Ecto neural progenitor cell (in vitro differentiated cells): ENCODE measurements at regions not wholly inside any gene's neighbourhood (a gene's known extent, or its start where the extent isn't known, plus 50 kb on each side); places are given as distances from the start of the nearest gene placed in this dataset.
"Not testable (repeated sequence)": the region's sequence is repeated elsewhere in the genome, so short reads cannot be mapped to it uniquely, and the experiment has no call there.

ENCODE experiments used
- DNase-seq: peaks from one replicate; pipeline ENCODE4 v3.0.0-alpha.2; 2018; ENCODE audit warnings: low spot score

DNA sequence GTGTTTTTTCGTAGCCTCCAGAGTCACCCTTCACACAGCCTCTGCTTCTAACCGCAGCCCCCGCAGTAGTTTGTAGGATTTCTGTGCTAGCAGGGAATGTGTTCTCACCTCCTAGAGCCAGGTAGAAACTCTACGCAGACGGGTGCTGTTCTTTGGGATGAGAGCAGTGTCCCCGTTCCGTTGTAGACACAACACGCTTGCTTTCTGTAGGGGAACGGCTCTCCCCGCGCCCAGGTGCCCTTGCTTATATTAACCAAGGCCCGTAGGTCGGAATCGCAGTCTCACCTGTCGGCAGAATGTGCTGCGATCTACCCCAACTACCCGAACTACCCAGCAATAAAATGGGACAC lies 111.8 kb upstream of the NBPF11 start:
- DNase-seq, result no peak

DNA sequence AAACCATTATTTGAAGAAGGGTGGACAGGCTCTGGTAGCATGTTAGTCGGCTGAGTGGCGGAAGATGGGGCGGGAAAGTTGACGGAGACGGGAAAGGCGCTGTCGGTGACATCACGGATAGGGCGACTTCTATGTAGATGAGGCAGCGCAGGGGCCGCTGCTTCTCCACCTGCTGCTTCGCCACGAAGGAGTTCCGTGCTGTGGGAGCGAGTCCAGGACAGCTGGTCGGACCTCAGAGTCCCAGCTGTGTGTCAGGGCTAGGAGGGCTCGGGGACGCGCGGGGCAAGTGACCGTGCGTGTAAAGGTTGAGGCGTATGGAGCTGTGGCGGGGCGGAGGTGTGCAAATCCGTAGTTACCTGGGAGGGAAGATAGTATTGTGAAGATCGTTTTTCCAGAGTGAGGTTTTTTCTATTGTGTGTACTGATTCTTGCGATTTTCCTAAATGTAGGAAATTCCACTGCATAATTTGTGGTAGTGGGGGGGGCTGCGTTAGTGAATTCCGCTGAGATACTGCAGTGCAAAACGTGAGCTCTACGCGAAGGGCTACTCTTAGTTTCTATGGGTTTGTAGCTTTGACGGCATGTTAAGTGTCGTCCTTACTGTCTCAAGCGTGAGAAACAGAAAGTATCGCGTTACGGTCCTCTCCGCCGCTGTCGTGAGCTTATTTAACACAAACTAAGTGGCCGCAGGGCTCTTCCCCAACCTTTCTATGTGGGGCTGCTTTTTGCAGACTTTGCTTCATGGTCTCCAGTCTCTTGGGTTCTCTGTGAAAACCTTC lies 111.2 kb upstream of the NBPF11 start:
- DNase-seq, result peak; percentile 85

DNA sequence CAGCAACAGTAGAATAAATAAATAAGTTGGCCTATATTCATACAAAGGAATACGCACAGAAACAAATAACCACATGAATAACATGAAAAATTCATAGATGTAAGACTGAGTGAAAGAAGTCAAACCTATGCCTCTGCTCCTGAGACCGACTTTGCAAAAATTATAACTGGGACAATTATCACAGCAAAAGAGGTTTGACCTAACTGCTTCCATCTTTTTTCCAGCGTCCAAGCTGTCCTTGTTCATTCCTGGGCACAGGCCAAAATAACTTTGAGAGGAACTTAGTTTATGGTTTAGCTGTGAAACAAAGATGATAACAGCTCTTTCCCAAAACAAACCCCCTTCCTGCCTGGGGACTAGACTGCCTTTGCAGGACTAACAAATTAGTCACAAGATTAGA lies 109.6 kb upstream of the NBPF11 start:
- DNase-seq, result not testable (repeated sequence)

DNA sequence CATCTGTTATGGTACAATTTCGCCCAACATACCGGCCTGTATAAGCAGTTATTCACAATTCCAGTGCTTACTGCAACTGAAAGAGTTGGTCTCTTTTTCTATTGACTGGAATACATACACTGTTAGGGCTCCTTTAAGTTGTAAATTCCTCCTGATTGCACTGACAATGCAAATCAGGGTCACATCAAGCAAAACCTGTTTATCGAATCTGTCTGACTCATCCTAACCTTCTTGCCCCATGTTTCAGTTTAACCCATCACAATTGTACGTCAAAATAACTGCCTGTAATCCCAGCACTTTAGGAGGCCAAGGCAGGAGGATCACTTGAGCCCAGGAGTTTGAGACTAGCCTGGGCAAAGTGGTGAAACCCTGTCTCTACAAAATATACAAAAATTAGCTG lies 105.8 kb upstream of the NBPF11 start:
- not testable (repeated sequence) for DNase-seq

DNA sequence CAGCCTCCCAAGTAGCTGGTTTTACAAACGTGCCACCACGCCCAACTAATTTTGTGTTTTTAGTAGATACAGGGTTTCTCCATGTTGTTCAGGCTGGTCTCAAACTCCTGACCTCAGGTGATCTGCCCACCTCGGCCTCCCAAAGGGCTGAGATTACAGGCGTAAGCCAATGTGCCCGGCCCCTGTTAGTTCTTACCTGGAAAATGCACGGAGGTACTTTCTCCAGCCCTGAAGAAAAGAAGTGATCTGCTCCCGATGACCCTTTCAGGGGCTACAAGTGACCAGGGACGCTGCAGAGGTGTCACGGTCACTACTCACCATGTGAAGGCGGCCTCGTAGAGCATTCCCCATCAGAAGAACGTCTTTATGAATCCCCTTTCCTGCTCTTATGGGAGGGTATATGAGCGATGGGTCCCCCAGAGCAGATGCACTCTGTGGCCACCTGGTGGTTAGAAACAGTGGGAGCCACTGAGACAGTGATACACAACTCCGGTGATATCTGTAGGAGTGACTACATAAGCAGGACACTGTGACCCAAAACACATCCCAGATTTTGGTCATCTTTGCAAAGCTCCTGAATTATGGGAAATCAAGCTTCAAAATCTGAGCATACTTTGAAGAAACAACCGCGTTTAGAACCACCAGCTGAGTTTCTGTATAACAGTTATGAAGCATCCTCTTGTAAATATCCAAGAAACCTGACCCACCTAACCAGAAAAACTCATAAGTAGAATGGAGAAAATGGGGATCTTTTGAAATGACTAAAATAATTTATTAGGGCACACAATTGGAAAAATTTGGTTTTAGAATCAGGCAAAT lies 102.7 kb upstream of the NBPF11 start:
- not testable (repeated sequence) for DNase-seq

DNA sequence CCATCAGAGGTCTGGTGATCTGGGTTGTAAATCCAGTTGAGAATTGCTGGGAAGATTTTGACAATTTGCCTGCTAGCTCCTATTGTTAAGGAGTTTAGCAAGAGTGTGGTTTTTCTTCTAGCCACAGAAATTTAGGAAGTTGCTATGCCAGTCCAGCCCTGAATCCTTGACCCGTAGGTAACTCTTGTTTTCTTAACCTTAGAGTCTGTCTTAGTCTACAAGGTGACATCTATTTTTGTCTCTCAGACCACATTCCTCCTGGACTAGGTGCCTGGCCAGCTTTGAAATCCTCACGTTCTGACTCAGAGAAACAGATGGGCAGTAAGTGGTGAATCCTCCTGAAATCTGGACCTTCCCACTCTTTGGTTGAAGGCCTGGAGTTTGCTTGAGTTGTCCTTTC lies 101.7 kb upstream of the NBPF11 start:
- not testable (repeated sequence) for DNase-seq

DNA sequence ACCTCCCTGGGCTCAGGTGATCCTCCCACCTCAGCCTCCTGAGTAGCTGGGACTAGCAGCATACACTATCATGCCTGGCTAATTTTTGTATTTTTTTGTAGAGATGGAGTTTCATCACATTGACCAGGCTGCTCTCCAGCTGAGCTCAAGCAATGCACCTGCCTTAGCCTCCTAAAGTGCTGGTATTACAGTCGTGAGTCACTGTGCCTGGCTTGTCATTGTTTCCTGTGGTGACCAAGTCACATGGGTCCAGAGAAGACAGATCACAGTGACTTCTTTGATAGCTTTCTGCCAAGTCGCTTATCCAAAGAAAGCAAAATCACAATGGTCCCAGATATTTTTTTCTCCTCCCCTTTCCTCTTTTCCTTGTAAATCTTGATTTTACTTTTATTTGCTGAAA lies 96.7 kb upstream of the NBPF11 start:
- not testable (repeated sequence) for DNase-seq

DNA sequence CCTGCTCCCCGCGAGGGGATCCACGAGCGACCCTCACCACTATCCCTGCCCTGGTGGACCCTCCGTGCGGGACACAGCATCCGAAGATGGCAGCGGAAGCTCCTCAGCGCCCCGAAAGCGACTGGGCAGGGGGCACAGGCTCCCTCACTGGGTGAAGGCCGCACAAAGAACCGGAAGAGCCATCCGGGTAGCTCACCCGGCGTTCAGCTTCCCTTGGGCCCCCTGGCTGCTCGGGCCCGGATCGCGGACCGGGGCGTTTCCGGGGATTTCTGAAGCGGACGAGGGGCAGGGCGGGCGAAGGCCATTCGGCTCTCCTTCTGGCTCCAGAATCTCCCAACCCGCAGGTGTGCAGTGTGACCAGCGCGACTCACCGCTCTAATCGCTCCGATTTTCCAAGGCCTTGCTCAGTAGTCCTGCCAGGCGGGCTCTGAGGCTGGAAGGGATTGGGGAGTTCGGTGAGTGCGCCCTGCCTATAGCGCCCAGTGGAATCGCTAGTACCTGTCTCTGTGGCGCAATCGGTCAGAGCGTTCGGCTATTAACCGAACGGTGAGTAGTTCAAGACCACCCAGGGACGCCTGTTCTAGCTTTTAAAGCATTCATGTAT lies 94.3 kb upstream of the NBPF11 start:
- DNase-seq, result not testable (repeated sequence)

DNA sequence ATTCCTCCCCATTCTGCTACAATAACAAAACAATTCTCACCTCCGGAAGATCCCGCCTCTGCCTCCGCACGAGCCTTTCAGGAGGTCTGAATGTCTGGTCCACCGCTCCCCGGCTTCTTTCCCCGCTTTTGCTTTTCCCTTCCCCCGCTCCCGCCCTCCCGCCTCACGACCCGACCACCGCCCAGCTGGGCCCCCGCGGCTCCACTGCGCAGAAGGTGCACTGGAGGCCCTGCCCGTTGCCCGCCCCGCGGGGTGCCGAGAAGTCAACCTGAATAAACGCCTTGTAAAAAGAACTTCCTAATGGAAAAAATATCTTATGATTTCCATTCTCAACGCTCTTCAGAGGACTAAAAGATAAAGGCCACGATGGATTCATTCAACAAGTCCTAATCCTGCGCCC lies 93.8 kb upstream of the NBPF11 start:
- DNase-seq, result not testable (repeated sequence)

DNA sequence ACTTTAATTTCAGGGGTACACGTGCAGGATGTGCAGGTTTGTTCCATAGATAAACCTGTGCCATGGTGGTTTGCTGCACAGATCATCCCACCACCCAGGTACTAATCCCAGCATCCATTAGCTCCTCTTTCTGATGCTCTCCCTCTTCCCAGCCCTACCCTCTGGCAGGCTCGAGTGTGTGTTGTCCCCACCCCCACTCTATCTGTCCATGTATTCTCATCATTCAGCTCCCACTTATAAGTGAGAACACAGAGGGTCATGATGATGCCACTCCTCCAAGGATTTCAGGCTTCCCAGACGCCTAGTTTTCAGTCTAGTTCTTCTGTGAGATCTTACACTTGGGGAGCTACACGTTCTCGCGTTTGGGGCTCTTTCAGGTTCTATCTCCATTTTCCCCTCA lies 93.4 kb upstream of the NBPF11 start:
- DNase-seq, result not testable (repeated sequence)

DNA sequence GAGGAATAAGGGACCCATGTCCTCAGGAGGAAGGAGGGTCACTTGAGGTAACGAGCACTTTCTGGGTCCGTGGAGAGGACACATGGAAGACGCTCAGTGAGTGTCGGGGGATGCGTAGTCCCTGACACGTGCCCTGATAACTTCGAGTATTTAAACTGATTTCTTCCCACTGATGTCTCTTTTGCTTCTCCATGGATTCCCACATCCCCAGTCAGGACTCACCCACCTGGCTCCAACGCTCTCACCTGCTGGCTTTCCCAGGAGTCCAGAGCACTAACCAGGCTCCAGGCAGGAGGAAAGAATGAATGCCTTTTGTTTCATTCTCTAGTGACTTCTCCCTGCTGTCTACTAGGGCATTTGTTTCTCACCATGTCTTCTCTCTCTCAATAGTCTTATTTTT lies 81.2 kb upstream of the NBPF11 start:
- not testable (repeated sequence) for DNase-seq

DNA sequence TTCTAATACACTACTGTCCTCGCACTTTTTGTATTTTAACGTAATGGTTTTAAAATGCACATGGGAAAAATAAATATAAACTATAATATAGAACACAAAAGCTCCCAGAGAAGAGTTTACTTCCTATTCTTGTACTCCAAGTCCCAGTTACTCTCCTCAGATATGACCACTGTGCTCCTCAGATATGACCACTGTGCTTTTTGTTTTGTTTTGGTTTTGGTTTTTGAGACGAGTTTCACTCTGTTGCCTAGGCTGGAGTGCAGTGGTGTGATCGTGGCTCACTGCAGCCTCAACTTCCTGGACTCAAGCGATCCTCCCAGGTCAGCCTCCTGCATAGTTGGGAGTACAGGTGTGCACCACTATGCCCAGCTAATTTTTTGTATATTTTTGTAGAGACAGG lies 76.8 kb upstream of the NBPF11 start:
- DNase-seq, result not testable (repeated sequence)

DNA sequence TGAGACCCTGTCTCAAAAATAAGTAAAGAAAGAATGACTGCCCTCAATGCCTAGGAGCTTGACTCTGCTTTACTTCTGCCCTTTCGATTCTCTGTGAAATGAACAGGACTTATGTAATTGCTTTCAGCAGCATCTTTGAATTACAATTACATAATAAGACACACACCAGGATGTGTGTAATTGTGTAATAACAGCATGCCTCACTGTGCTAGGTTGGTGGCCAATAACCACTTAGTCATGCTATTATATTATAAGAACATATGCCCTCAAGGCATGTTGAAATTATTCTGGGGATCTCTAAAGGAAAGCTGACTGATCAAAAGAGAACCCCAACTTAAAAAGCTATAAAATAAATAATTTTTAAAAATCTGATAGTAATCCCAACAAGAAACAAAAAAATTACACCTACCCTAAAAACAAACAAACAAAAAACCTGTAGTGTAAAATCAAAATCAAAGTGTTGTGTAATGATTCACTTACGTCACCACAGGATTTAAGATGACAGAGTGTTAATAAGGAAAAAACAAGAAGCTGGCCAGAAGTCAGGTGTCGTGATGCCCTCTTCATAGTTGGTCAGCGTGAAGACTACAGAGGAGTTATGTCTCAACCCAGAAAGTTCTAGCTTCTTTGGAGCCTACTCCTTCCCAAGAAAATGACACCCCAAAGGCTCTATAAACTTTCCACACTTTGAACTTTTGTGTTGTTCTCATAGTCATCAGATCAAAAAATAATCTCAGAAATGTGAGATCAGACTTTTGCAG lies 70.5 kb upstream of the NBPF11 start:
- DNase-seq, result not testable (repeated sequence)

DNA sequence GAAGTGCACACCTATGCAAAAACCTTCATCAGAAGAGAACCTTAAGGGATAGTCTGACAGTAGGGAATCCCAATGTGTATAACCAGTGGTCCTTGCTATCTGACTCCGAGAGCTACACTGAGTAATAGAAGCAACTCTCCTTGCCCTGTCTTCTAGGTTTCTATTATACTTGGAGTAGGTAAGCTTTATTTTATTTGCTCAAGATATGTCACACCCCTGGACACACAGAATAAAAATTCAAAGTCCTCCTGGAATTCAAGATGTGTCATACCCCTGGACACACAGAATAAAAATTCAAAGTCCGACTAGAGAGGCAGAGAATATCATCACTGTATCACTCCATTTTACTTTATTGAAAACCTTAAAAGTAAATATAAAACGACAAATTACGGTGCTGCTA lies 69.5 kb upstream of the NBPF11 start:
- not testable (repeated sequence) for DNase-seq

DNA sequence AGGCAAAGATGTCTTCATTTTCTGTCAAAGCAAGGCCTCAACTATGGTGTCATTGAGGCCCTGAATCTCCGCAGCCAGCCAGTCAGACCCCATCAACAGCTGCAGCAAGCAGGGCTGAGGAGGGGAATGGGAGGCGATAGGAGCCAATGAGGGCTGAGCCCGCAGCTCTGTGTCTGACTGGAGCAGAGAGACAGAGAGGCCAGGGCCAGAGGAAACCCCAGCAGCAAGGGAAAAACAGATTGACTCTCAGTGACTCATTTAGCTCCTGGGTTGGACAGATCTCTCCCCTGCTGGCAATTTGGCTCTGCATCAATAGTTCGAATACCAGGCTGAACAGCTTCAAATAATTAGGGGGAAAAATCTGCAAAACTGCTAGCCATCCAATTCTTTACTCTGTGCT lies 67.1 kb upstream of the NBPF11 start:
- DNase-seq, result not testable (repeated sequence)

DNA sequence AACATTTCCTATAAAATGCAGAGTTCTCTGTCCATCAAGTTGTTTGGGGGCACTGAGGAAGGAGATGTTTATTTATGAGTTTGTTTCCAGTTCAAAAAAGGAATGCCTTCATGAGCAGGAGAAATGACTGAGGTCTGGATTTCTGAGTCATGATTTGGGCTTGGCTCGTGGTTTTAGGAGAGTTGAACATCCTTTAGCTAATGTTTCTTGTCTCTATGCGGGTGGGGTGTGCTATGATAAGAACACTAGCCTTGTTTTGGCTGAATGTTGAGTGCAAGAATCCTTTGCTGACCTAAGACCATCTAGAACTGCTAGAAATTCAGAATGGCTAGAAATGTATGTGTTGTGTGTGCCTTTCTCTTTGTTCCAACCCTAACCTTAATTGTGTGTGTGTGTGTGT lies 59.1 kb upstream of the NBPF11 start:
- DNase-seq, result not testable (repeated sequence)

DNA sequence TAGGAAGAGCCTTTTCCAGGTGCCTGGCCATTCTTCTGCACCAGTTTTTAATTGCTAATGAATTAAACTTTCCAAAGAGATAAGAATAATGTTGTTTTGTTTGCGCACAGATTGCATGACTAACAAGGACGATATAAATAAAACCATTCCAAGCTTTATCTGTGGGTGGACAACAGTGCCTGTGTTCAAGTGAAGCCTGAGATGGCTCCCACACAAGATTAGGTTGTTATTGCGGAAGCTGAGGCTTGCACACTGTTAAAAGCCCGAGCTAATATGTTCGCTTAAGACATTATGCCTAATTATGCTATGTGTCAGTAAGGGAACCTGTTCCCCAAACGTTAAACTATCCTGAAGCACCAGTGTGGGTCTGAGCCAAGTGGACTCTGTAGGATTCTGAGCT lies 58.5 kb upstream of the NBPF11 start:
- DNase-seq, result not testable (repeated sequence)

DNA sequence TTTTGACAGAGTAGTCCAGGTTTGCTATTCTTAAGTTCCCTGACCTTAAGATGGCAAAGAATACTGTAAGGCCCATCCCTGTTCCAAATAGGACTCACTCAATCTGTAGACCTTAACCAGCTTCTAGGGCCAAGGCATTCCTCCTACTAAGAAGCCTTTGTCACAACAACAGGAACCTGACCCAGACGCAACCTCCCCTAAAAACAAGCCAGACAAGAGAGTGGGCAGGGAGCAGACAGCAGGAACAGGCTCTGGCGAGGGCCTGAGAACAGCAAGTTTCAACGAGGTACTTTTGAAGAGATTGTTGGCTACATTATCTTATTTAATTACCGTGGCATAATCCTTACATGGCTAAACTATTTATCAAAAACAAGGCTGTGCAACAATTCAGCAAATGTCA lies 58.1 kb upstream of the NBPF11 start:
- not testable (repeated sequence) for DNase-seq

DNA sequence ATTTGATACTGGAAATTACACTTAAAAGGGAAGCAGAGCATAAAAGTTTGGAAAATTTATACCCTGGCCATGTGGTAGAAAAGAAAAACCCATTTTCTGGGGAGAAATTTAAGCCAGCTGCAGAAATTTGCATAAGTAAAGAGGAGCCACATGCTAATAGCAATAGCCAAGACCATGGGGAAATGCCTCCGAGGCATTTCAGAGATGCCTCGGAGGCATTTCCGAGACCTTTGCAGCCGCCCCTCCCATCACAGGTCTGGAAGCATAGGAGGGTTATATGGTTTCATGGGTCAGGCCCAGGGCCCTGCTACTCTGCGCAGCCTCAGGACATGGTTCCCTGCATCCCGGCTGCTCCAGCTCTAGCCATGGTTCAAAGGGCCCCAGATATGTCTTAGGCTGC lies 49.9 kb upstream of the NBPF11 start:
- DNase-seq, result not testable (repeated sequence)
